GM21447 (cell line): ENCODE measurements at regions not wholly inside any gene's neighbourhood (a gene's known extent, or its start where the extent isn't known, plus 50 kb on each side); places are given as distances from the start of the nearest gene placed in this dataset.

Experiments
- ATAC-seq: cut with Tn5 transposase; IDR thresholded peaks from one replicate; pipeline ENCODE4 v1.9.1; 2021; ENCODE audit not compliant: unreplicated experiment

- no peak for ATAC-seq
These were observed 346.2 kb downstream of the ZNF521 start for GRCh38 chr18:25005541-25006403.

- no peak for ATAC-seq
These were observed 341.2 kb downstream of the ZNF521 start for GRCh38 chr18:25010623-25011374.
